ENCODE measurements at regions not wholly inside any gene's neighbourhood (a gene's known extent, or its start where the extent isn't known, plus 50 kb on each side); places are given as distances from the start of the nearest gene placed in this dataset.
"Not testable (repeated sequence)": the region's sequence is repeated elsewhere in the genome, so short reads cannot be mapped to it uniquely, and the experiment has no call there.

- DNase-seq: not testable (repeated sequence)
Measured at GRCh38 chr15:20148008-20148407, 393.6 kb downstream of the GOLGA6L6 start.

GRCh38 chr15:20144333-20145036 lies 397.1 kb downstream of the GOLGA6L6 start:
- DNase-seq: not testable (repeated sequence)

GRCh38 chr15:20142906-20143305 lies 398.7 kb downstream of the GOLGA6L6 start:
- not testable (repeated sequence) for DNase-seq

GRCh38 chr15:20142410-20142809 lies 399.2 kb downstream of the GOLGA6L6 start:
- DNase-seq: not testable (repeated sequence)

GRCh38 chr15:20124668-20125067 lies 416.9 kb downstream of the GOLGA6L6 start:
- not testable (repeated sequence) for DNase-seq

GRCh38 chr15:20106026-20106425 lies 435.6 kb downstream of the GOLGA6L6 start:
- no peak for DNase-seq

- DNase-seq: not testable (repeated sequence)
Measured at GRCh38 chr15:20105011-20105990, 436.3 kb downstream of the GOLGA6L6 start.

GRCh38 chr15:20104551-20104950 lies 437.0 kb downstream of the GOLGA6L6 start:
- DNase-seq: not testable (repeated sequence)

GRCh38 chr15:20102862-20103261 lies 438.7 kb downstream of the GOLGA6L6 start:
- DNase-seq: not testable (repeated sequence)

- DNase-seq: not testable (repeated sequence)
Measured at GRCh38 chr15:20102209-20102608, 439.4 kb downstream of the GOLGA6L6 start.

GRCh38 chr15:20101281-20101680 lies 440.3 kb downstream of the GOLGA6L6 start:
- DNase-seq: not testable (repeated sequence)

- not testable (repeated sequence) for DNase-seq
Measured at GRCh38 chr15:20100604-20101270, 440.9 kb downstream of the GOLGA6L6 start.

GRCh38 chr15:20095699-20096303 lies 445.8 kb downstream of the GOLGA6L6 start:
- DNase-seq: not testable (repeated sequence)

- DNase-seq: not testable (repeated sequence)
Measured at GRCh38 chr15:20089541-20089940, 452.1 kb downstream of the GOLGA6L6 start.

- not testable (repeated sequence) for DNase-seq
Measured at GRCh38 chr15:20084026-20084425, 457.6 kb downstream of the GOLGA6L6 start.

GRCh38 chr15:20074082-20074481 lies 467.5 kb downstream of the GOLGA6L6 start:
- DNase-seq: not testable (repeated sequence)

- DNase-seq: not testable (repeated sequence)
Measured at GRCh38 chr15:20069043-20069442, 472.6 kb downstream of the GOLGA6L6 start.

- DNase-seq: not testable (repeated sequence)
Measured at GRCh38 chr15:20066173-20066572, 475.4 kb downstream of the GOLGA6L6 start.

GRCh38 chr15:20065508-20065907 lies 476.1 kb downstream of the GOLGA6L6 start:
- DNase-seq: not testable (repeated sequence)

GRCh38 chr15:20063167-20063566 lies 478.4 kb downstream of the GOLGA6L6 start:
- not testable (repeated sequence) for DNase-seq

- DNase-seq: not testable (repeated sequence)
Measured at GRCh38 chr15:20060838-20061237, 480.8 kb downstream of the GOLGA6L6 start.

- DNase-seq: not testable (repeated sequence)
Measured at GRCh38 chr15:20056871-20057270, 484.7 kb downstream of the GOLGA6L6 start.

Data from hematopoietic multipotent progenitor cell treated with erythropoietin and hydrocortisone succinate and interleukin-3 and kit ligand, for 8 days (in vitro differentiated cells).